CD4-positive, alpha-beta T cell treated with Interleukin-17A for 4 hours (primary cell): ENCODE measurements at regions not wholly inside any gene's neighbourhood (a gene's known extent, or its start where the extent isn't known, plus 50 kb on each side); places are given as distances from the start of the nearest gene placed in this dataset.
"Not testable (repeated sequence)": the region's sequence is repeated elsewhere in the genome, so short reads cannot be mapped to it uniquely, and the experiment has no call there.

Experiments used
- DNase-seq: peaks from one replicate; pipeline ENCODE4 v3.0.0-alpha.2; 2020; ENCODE audit warnings: mixed read lengths

GRCh38 chr2:132332345-132333033 is 84.1 kb upstream of the GPR39 start:
- DNase-seq: not testable (repeated sequence)

- not testable (repeated sequence) for DNase-seq
Observed at GRCh38 chr2:132337135-132337534, 79.5 kb upstream of the GPR39 start.

GRCh38 chr2:132337844-132338243 is 78.8 kb upstream of the GPR39 start:
- not testable (repeated sequence) for DNase-seq

- not testable (repeated sequence) for DNase-seq
Observed at GRCh38 chr2:132347041-132347780, 69.4 kb upstream of the GPR39 start.

GRCh38 chr2:132349092-132349687 is 67.4 kb upstream of the GPR39 start:
- DNase-seq: not testable (repeated sequence)

- not testable (repeated sequence) for DNase-seq
Observed at GRCh38 chr2:132351668-132352067, 64.9 kb upstream of the GPR39 start.

GRCh38 chr2:132352481-132353001 is 64.1 kb upstream of the GPR39 start:
- DNase-seq: not testable (repeated sequence)

GRCh38 chr2:132353380-132353779 is 63.2 kb upstream of the GPR39 start:
- DNase-seq: not testable (repeated sequence)

- DNase-seq: not testable (repeated sequence)
Observed at GRCh38 chr2:132360964-132361363, 55.6 kb upstream of the GPR39 start.

- not testable (repeated sequence) for DNase-seq
Observed at GRCh38 chr2:132361498-132361897, 55.1 kb upstream of the GPR39 start.

- DNase-seq: not testable (repeated sequence)
Observed at GRCh38 chr2:132363352-132363751, 53.3 kb upstream of the GPR39 start.

GRCh38 chr2:132365963-132366362 is 50.6 kb upstream of the GPR39 start:
- not testable (repeated sequence) for DNase-seq

- no peak for DNase-seq
Observed at GRCh38 chr2:132366421-132367180, 50.0 kb upstream of the GPR39 start.
